GM21737 (cell line): ENCODE measurements at regions not wholly inside any gene's neighbourhood (a gene's known extent, or its start where the extent isn't known, plus 50 kb on each side); places are given as distances from the start of the nearest gene placed in this dataset.
"Not testable (repeated sequence)": the region's sequence is repeated elsewhere in the genome, so short reads cannot be mapped to it uniquely, and the experiment has no call there.

Experiments
- ATAC-seq: cut with Tn5 transposase; IDR thresholded peaks from one replicate; pipeline ENCODE4 v1.9.1; 2021; ENCODE audit warnings: mild to moderate bottlenecking, moderate library complexity; ENCODE audit not compliant: unreplicated experiment

DNA sequence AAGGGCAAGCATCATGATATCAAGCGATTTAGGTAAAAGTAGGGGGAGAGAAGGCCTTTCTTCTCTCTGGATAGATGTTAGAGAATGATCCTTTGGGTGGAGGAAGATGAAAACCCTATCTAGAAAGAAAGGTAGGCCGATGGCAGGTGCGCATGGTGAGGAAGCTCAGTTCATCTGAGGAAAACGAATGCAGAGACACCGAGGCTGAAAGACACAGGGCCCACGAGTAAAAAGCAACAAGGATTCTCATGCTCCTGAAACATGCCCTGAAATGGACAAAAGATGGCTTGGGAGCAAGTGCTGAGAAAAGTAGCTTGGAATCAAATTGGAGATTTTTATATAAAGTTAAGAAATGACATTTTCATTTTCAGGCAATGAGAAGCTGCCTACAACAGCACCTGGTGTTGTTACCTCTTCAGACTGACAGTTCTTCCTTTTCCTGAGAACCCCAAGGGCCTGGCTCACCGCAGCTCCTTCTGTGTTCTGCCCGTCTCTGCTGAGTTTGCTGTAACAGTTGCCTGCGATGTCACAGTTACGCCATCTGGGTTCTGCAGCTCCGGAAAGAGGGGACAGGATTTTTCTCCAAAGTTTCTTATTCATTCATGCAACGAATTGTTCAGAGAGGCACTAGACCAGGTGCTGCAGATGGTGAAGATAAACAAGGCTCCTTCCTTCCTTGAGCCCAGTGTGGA, 402.0 kb upstream of the KLF6 start:
- ATAC-seq, result no peak

DNA sequence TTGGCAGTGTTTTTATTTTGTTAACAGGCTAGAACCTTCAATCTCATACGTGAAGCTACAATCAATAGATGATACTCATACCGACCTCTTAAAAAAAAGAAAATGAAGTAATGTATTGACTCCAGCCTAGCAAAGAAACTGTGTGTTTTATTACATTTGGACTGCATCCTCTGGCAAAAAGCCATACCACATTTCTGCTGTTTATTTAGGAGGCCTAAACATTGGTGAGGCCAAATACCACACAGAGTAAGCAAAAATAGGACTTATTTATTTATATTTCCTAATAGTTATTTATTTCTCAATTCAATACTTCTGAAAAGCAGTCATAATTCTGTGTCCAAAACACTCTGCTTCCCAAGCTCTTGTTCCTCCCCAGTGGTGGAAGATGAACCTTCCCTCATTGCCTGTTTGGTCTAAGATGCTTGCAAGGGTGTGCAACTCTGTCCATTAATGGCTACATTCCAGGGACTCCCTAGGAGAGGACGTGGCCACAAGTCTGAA, 398.8 kb upstream of the KLF6 start:
- ATAC-seq, result no peak

DNA sequence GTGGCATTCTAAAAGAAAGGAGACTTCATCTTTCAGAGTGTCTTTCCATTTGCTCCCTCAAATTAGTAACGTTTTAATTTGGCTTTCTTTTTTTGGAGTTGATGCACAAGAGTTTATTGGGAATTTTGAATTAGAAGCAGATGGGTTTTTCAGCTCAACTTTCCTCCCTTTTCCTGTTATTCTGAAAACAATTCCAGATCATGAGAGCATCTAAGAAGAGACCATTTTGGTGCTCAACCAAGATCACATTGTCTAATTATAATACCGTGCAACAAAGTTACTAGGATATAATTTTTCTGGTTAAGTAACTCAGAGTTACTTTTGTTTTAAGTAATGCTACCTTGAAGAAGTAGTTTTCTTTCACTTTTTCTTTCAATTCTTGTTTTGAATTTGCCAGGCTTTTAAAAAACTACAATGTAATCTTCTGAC, 396.6 kb upstream of the KLF6 start:
- ATAC-seq, result no peak

DNA sequence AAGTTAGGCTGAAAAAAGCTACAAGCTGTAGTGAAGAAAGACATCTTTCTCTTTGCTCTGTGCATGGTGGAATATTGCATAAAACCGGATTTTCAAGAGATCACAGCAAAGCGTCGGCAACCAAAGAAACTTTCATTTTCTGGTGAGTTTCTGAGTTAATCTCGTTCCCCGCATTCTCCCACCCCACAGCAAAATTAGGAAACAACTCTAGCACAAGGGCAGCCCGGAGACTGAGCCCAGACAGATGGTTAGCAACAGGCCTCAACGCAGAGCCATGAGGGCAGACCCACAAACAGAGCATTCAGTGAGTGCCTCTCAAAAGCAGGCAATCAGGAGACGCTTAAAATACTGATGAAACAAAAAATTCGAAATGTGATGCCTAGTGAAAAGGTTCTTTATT, 396.1 kb upstream of the KLF6 start:
- ATAC-seq, result no peak

DNA sequence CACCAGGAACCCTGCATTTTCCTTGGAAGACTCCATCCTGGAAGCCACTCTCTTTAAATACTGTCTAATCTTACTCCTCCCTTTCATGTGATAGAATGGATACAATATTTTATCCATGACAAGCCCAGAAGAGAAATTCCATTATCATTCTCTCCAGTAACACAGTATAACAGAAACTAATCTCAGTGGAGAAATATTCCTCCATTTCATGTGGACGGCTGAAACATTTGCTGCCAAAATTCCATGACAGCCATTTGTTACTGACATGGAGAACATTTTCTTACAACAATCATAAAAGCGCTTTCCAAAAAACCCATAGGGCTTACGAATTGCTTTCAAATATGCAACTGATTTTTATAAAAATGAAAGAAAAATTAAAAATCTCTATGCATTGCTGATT, 392.8 kb upstream of the KLF6 start:
- no peak for ATAC-seq

DNA sequence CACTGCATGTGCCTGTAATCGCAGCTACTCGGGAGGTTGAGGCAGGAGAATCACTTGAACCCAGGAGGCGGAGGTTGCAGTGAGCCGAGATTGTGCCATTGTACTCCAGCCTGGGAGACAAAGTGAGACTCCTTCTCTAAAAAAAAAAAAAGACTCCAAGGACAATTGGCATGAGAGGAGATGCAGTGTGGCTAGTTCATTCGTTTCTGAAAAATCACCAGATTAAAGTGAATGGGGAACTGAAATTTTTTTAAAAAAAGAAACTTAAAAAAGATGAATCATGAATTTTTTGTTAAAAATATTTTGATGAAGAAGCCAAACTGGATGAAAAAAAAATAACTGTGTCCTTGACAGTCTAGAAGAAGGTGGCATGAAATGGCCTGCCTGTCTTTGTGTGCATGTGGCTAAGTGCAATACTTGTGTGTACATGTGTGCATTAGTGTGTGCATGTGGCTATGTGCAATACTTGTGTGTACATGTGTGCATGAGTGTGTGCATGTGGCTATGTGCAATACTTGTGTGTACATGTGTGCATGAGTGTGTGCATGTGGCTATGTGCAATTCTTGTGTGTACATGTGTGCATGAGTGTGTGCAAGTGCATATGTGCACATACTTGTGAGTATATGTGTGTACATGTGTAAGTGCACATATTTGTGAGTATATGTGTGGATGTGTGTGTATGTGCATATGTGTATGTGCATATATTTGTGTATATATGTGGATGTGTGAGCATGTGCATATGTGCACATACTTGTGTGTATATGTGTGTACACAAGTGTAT, 391.7 kb upstream of the KLF6 start:
- no peak for ATAC-seq

DNA sequence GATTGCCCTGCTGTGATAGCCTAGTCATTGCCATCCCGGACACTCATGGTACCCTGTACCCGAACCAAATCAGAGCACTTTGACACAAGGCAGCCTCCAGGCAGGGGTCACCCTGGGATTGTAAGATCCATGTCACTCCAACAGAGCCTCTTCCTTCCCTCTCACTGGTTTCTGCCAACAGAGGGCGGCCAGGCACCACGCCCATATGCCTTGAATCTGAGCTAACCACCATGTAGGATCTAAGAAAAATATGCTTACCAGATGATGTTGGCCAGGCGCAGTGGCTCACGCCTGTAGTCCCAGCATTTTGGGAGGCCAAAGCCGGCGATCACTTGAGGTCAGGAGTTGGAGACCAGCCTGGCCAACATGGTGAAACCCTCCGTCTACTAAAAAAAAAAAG, 389.2 kb upstream of the KLF6 start:
- ATAC-seq, result no peak

DNA sequence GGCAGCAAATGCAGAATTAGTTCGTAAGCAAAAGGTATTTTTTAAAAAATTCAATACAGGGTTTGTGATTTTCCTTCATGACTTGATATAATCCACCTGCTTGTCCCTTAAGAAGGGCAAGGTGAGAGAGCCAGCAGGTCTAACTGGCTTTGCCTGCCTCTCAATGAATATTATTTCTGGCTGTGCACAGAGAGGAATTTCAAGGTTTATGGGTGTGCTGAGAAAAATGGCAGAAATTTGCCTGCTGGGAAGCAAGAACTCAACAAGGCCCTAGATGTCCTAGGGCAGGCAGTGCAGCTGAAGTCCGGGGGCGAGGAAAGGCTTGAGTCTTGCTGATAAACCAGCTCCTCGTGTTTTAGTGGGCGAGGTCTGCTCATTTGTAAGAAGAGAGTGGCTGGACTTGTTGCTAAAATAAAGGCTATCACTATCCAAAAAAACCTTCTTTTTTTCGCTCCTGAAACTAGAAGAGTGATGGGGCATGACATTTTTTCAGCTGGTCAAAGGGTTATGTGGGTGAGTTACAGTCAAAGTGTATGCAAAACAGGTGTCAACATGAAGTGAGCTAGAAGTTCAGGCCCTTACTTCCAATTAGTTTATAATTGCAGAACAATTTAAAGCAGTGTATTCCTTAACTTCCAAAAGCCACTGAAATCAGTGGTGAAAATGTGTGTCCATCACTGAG, 385.8 kb upstream of the KLF6 start:
- no peak for ATAC-seq

DNA sequence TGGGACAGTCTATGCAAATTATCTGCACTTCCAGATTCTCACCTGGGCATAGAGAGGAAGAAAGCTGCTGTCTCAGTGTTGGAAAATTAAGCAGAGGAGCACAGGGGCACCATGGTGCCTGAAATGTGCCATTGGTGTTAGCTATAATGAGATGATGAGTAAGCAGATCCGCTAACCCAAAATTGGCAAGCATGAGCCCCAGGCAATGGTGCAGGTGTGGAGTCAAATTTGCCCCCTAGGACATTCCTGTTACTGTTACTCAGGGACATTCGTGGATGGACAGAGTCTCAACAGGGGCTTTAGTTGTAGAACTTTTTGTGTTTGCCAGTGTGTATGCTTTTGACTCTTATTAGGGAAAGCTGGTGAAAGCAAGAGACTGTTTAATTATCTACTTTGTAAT, 385.2 kb upstream of the KLF6 start:
- ATAC-seq, result no peak

DNA sequence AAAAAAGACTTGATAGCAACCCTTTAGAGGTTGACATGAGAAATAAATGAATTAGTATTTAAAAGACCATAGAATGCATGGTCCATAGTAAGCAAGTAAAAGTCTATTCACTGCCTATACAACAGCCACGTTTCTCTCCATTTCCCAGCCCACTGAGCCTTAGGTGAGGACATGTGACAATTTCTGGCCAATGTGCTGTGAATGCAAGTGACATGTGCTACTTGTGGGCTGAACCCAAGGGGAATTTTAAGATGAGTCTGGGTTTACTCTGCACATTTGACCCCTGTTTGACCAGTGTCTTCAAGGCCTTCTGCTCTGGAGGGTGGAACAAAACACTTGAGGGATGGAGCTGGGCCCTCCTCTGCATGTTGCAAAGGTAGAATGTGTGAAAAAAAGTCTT, 384.4 kb upstream of the KLF6 start:
- no peak for ATAC-seq

DNA sequence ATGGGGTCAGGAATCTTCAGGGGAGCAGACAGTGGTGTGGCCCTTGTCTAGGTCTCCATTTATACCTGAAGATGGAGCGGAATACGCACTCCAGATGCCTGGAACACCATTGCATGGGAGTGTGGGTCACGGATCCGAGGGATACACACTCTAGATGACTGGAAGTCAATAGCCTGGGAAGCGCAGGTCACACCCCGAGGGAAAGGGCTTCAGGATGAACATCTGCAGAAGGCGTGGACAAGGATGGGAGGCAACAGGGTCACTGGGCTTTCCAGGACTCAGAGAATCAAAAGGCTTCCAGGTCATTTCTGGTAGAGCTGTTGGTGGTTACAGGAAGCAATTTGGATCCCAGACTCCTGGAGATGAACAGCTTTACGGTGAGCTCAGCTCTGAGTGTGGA, 382.2 kb upstream of the KLF6 start:
- no peak for ATAC-seq

DNA sequence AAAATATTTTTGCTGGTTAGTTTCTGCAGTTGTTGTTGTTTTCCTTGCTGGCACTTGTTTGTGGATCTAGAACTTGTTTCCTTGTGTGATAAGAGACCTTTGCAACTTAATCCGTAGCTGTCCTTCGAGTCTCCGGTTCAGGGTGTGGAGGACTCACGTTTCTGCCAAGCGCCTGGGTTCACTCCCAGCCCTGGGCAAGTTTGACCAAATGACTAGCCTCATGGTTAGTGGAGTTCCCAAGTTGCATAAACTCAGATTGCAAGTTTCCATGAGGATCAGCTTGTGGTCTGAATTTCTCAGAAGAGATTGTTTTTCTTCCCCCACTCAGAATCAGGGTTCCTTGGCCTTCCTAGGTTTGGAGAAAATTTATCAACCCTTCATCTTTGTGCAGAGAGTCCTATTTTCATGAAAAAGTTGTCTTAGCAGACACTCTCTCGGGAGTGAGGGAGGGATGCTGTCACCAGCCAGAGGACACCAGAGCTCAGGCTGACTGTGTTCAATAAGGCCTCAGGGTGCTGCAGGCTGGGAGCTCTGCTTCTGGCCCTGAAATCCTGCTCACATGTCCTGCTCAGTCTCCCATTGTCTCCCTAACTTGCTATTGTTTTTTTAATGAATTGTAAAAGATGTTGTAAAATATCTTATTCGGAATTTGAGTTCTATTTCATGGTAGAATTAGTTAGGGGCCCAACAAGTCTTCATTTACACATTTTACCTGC, 377.7 kb upstream of the KLF6 start:
- ATAC-seq, result no peak

DNA sequence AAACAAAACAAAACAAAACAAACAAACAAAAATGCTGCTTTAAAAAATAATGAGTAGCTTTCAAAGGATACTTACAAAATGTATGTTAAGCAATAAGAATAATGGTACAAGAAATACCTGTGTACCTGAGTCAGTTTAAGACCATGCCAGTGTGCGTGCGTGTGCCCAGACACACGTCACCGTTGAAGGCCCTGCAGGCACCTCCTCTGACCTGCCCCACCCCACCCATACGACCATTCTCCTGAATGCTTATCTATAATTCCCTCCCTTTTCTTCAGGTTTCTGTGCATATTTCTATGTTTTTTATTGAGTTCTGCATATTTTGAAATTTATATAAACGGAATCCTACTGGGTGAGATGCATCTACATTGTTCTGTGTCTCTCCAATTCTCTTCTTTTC, 374.2 kb upstream of the KLF6 start:
- ATAC-seq, result no peak

DNA sequence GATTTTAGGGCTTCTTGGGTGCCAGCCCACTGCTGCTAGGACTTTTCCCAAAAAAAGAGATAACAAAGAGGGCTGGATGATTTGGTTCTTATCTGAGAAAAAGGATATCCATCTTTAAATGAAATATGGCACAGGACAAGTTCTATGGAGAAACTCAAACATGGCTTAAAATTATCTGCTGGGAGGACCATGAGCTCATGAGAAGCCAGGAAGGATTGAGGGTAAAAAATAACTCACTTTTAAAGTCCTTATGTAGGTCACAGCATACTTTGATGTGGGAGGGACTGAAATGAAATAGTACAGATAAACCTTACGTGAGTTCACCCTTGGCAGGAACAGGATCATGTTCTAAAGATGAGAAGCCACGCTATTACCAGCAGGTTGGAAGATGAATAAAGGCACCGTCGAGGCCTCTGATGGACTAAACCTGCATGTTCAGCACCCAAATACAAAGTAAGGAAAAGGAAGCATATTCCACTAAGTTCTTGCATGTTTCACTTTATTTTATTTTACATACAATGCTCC, 369.2 kb upstream of the KLF6 start:
- no peak for ATAC-seq

DNA sequence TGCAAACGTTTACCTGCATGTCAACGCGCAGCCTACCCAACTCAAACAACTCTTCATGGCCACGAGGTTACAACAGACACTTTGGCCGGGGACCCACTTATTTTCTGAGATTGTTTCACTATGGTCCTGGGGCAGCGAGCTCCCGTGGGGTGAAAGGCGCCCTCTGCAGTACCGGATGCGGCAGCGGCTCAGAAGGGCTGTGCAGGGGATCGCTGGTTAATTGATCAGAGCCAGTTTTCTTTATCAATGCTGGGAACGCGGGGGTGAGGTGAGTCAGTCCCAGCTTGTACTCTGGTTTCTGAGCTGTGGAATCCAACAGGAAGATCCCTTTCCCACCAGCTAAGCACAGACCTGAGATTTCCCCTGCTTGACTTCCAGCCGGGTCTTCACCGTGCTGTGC, 366.5 kb upstream of the KLF6 start:
- ATAC-seq, result no peak

DNA sequence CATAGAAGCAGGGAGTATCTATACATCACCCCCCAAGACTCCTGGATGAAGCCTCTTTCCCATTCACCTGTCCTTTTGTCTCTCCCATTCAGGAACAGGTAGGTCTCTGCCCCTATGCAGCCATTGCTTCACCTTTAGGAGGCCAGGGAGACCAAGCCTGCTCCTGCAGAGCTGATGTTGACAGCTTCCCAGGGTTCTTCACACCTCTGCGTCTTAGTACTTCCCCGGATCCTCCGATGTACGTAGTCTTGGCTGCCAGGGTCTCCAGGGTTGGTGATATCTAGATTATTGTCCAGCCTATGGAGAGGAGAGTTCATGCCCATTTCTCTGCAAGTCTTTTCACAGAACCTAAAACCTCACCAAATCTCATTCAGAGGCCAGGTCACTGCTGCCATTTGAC, 365.7 kb upstream of the KLF6 start:
- ATAC-seq, result no peak

DNA sequence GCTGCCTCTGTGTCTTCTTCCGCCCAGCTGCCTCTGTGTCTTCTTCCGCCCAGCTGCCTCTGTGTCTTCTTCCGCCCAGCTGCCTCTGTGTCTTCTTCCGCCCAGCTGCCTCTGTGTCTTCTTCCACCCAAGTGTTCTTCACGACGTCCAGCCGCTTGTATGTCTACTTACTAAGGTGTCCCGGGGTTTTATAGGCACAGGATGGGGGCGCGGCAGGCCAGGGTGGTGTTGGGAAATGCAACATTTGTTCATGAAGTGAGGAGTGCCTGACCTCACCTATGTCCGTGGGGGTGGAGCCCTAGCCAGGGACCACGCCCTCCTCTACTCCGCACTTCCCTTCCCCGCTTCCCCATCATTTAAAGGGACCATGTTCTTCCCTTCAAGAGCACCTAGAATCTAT, 364.5 kb upstream of the KLF6 start:
- not testable (repeated sequence) for ATAC-seq

DNA sequence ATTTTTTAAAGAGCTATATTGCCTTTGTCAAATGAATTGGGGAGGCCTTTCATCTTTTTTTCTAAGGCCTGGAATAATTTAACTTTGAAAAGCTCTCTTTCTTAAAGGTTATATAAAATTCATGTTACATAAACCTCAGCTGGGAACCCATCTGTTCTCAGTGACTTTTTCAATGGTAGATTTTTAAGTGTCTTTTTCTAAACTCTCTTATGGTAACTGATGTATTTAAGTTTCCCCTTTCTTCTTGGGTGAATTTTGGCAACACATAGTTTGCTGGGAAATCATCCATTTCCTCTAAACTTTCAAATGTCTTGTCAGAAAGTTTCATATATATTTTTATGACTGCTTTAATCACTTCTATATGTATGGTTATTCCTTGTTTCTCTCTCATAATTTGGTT, 362.2 kb upstream of the KLF6 start:
- ATAC-seq, result no peak

DNA sequence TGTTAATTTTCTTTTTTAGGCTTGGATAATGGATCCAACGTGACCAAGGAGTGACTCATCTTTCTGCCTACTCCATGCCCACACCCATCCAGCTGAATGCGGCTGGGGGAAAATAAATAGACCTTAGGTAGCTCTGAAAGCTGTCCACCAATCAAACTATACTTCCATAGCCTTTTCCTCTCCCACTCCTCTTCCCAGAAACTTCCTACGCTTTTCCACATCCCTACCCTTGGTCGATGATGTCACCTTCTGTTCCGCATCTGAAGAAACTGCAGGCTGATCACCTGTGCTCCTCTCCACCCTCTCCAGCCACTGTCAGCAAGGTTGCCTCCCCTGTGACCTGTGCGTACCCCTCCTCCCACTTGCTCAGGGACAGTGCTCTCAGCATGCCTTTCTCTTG, 359.8 kb upstream of the KLF6 start:
- ATAC-seq, result no peak

DNA sequence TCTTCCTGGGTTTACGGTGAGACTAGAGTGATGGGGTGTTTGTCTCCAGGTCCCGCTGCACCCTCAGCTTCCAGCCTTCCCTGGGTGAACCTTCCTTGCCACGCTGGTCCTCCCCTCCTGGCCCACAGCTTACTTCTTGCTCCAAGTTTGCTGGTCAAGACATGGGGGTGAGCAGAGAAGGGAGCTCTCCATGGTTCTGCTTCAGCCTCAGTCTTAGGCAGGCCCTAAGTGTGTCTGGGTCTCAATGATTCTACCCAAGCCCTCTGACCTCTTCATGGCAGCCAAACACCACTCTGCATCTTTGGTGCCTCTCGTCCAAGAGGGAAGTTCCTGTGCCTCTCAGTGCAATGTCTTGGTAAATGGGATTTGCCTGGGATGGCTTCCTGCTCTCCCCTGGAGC, 356.5 kb upstream of the KLF6 start:
- no peak for ATAC-seq

DNA sequence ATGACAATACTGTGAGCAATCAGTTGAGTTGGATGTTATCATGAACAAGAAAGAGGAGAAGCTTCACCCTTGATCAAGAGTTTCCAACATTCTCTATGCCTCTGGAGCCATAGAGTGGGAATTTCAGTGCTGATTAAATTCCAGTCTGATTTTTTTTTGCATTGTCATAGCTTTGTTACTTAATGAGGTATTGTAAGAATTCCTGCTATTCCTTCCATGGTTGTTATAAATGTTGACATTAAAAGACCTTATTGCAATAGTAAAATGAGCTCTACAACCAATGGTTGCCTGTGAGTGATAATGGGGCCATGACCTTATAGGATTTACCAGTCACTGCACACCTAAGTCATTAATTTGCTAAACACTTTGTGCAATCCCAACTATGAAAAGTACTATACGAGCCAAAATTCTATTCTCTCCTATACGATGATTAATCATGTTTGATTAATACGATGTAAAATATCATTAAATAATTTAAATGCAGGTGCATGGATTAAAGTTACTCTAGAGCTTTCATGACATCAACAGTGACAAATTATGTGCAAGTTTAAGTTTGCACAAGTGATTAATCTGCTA, 353.2 kb upstream of the KLF6 start:
- ATAC-seq, result no peak
